Neural crest cell (in vitro differentiated cells): ENCODE measurements at regions not wholly inside any gene's neighbourhood (a gene's known extent, or its start where the extent isn't known, plus 50 kb on each side); places are given as distances from the start of the nearest gene placed in this dataset.

Experiments
- DNase-seq: peaks from one replicate; pipeline ENCODE4 v3.0.0; 2021; ENCODE audit warnings: low read depth, mixed read lengths, low spot score
- H3K27ac Mint-ChIP-seq: one replicate; pipeline ENCODE4 v1.8.0; 2021; ENCODE audit warnings: mild to moderate bottlenecking, mixed read lengths; ENCODE audit not compliant: unreplicated experiment
- H3K27me3 Mint-ChIP-seq: 2 replicates; pipeline ENCODE4 v1.8.0; 2021; ENCODE audit warnings: low read depth, mild to moderate bottlenecking, mixed read lengths
- H3K36me3 Mint-ChIP-seq: 2 replicates; pipeline ENCODE4 v1.8.0; 2021; ENCODE audit warnings: low read depth, mild to moderate bottlenecking, mixed read lengths
- H3K4me1 Mint-ChIP-seq: 2 replicates; pipeline ENCODE4 v1.8.0; 2021; ENCODE audit warnings: mixed read lengths
- H3K4me3 Mint-ChIP-seq: one replicate; pipeline ENCODE4 v1.8.0; 2021; ENCODE audit warnings: mild to moderate bottlenecking, mixed read lengths
- H3K9me3 Mint-ChIP-seq: 2 replicates; pipeline ENCODE4 v1.8.0; 2021; ENCODE audit warnings: mixed read lengths
- CTCF ChIP-seq: fragments of 200-600 bp; sonication (generic); conservative IDR thresholded peaks from 2 replicates; pipeline ENCODE4 v1.5.0; 2021; ENCODE audit warnings: antibody characterized with exemption, mild to moderate bottlenecking

- no peak for DNase-seq
- Mint-ChIP-seq H3K36me3 (no peaks in the 10 kb centered on the region), H3K27ac (no peak overlapping the region), H3K4me3 (no peak overlapping the region), H3K4me1 (peaks cover 11% of the 10 kb centered on the region), H3K27me3 (no peaks in the 10 kb centered on the region), H3K9me3 (peaks cover 2% of the 10 kb centered on the region)
- TF ChIP-seq CTCF = no peak
Observed at GRCh38 chr13:76711550-76712182, 174.5 kb downstream of the KCTD12 start.

- Mint-ChIP-seq H3K27me3 (no peaks in the 10 kb centered on the region), H3K9me3 (peaks cover 2% of the 10 kb centered on the region), H3K27ac (no peak overlapping the region), H3K36me3 (no peaks in the 10 kb centered on the region), H3K4me3 (no peak overlapping the region), H3K4me1 (no peaks in the 10 kb centered on the region)
- no peak for DNase-seq
- TF ChIP-seq CTCF = no peak
Observed at GRCh38 chr13:76709851-76710250, 176.4 kb downstream of the KCTD12 start.

GRCh38 chr13:76708138-76708688 is 178.0 kb downstream of the KCTD12 start:
- H3K4me3 Mint-ChIP-seq = no peak overlapping the region
- no peak for TF ChIP-seq CTCF
- no peak overlapping the region for H3K27ac Mint-ChIP-seq

GRCh38 chr13:76707360-76707759 is 178.8 kb downstream of the KCTD12 start:
- TF ChIP-seq CTCF = no peak
- Mint-ChIP-seq H3K27me3 (no peaks in the 10 kb centered on the region), H3K27ac (no peak overlapping the region)

More at GRCh38 chr13:76708138-76708688, 178.0 kb downstream of the KCTD12 start:
- Mint-ChIP-seq H3K9me3 (no peaks in the 10 kb centered on the region), H3K27me3 (no peaks in the 10 kb centered on the region), H3K36me3 (no peaks in the 10 kb centered on the region), H3K4me1 (no peaks in the 10 kb centered on the region)
- no peak for DNase-seq

GRCh38 chr13:76703621-76704288 is 182.4 kb downstream of the KCTD12 start:
- Mint-ChIP-seq H3K4me1 (no peaks in the 10 kb centered on the region), H3K9me3 (no peaks in the 10 kb centered on the region), H3K27me3 (no peaks in the 10 kb centered on the region), H3K36me3 (no peaks in the 10 kb centered on the region), H3K27ac (no peak overlapping the region), H3K4me3 (no peak overlapping the region)
- no peak for TF ChIP-seq CTCF
- DNase-seq = no peak

More at GRCh38 chr13:76707360-76707759, 178.8 kb downstream of the KCTD12 start:
- H3K9me3 Mint-ChIP-seq = no peaks in the 10 kb centered on the region
- no peaks in the 10 kb centered on the region for H3K4me1 Mint-ChIP-seq
- H3K4me3 Mint-ChIP-seq = no peak overlapping the region
- no peaks in the 10 kb centered on the region for H3K36me3 Mint-ChIP-seq
- DNase-seq = no peak
